ENCODE measurements at regions not wholly inside any gene's neighbourhood (a gene's known extent, or its start where the extent isn't known, plus 50 kb on each side); places are given as distances from the start of the nearest gene placed in this dataset.

- DNase-seq (ENCODE audit: low read depth in 2 of 2): no peak
These were observed 63.6 kb upstream of the SFRP2 start for GRCh38 chr4:153852501-153852900.

GRCh38 chr4:153850533-153851280 is 61.8 kb upstream of the SFRP2 start:
- DNase-seq (ENCODE audit: low read depth in 2 of 2): no peak

- no peak for DNase-seq (ENCODE audit: low read depth in 2 of 2)
These were observed 55.3 kb upstream of the SFRP2 start for GRCh38 chr4:153844144-153844543.
